ENCODE measurements at regions not wholly inside any gene's neighbourhood (a gene's known extent, or its start where the extent isn't known, plus 50 kb on each side); places are given as distances from the start of the nearest gene placed in this dataset.

DNA sequence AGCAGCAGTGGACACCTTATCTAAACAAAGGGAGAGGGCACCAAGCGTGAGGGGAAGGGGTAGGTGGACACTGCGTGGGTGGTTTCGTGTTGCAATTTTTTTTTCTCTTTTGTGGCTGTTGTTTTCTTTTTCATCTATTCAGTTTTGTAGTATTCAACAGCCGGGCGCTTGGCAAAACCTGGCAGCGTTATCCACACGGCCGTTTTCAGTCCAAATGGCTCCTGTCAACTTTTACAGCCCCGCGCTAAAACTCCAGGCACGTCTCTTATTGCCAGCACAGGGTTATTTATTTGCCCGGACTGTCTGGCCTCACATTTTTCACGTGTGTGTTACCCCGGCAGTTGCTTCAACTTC is 192.2 kb downstream of the BCOR start:
- DNase-seq (ENCODE audit: low spot score, unreplicated experiment): no peak
- H3K4me1 Mint-ChIP-seq (ENCODE audit: low read depth): peaks cover 20% of the 10 kb centered on the region
- H3K9me3 Mint-ChIP-seq (ENCODE audit: low read depth): no peaks in the 10 kb centered on the region
- no peaks in the 10 kb centered on the region for H3K36me3 Mint-ChIP-seq (ENCODE audit: insufficient read depth)
- TF ChIP-seq CTCF (IDR thresholded peaks at IDR 0.05; ENCODE audit: unreplicated experiment): no peak
- no peak overlapping the region for H3K27ac Mint-ChIP-seq
- peaks cover 31% of the 10 kb centered on the region for H3K27me3 Mint-ChIP-seq
- H3K4me3 Mint-ChIP-seq (ENCODE audit: low read depth): no peak overlapping the region

DNA sequence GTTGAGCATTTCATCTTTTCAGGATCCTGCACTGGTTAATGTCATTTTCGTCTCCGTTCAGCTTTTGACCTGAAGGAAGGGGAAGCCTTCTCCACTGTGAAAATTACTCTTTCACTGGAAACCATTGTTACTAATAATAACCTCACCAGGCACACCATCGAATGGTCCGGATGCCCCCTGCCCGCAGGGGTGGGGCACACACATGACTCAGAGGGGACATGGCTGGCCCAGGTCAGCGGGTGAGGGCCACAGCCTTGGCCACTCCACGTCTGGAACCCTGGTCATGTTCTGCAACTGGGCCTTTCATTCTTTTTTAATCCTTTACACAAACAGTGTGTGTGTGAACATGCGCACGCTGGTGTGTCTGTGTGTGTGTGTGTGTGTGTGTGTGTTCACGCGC is 191.8 kb downstream of the BCOR start:
- Mint-ChIP-seq H3K27ac (no peak overlapping the region), H3K27me3 (peaks cover 28% of the 10 kb centered on the region), H3K4me1 (ENCODE audit: low read depth) (peaks cover 20% of the 10 kb centered on the region), H3K36me3 (ENCODE audit: insufficient read depth) (no peaks in the 10 kb centered on the region), H3K9me3 (ENCODE audit: low read depth) (no peaks in the 10 kb centered on the region), H3K4me3 (ENCODE audit: low read depth) (no peak overlapping the region)
- DNase-seq (ENCODE audit: low spot score, unreplicated experiment): no peak
- TF ChIP-seq CTCF (IDR thresholded peaks at IDR 0.05; ENCODE audit: unreplicated experiment): no peak

- Mint-ChIP-seq H3K4me3 (ENCODE audit: low read depth) (no peak overlapping the region), H3K27me3 (peaks cover 22% of the 10 kb centered on the region), H3K27ac (no peak overlapping the region), H3K4me1 (ENCODE audit: low read depth) (peaks cover 20% of the 10 kb centered on the region), H3K36me3 (ENCODE audit: insufficient read depth) (no peaks in the 10 kb centered on the region), H3K9me3 (ENCODE audit: low read depth) (peaks cover 2% of the 10 kb centered on the region)
- no peak for DNase-seq (ENCODE audit: low spot score, unreplicated experiment)
- no peak for TF ChIP-seq CTCF (IDR thresholded peaks at IDR 0.05; ENCODE audit: unreplicated experiment)
Measured at GRCh38 chrX:39907964-39908661, 189.6 kb downstream of the BCOR start.

DNA sequence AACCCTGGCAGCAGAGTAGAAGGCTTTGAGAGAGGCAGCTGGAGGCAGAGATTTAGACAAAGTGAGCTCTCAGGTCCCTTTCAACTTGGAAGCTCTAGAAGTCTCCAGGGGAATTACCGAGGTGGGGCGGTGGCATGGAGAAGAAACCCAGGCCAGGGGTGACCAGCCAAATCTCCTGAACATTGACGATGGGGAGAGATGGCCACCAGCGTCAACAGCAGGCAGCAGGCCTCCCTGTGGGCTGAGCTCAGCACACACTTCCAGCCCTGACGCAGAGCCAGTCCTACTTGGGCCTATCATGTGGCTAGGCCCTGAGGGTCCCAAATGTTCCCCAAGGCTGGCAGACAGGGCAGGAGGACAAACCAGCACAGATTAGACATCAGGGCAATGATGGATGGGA is 187.8 kb downstream of the BCOR start:
- DNase-seq (ENCODE audit: low spot score, unreplicated experiment): no peak
- H3K36me3 Mint-ChIP-seq (ENCODE audit: insufficient read depth): no peaks in the 10 kb centered on the region
- peaks cover 2% of the 10 kb centered on the region for H3K9me3 Mint-ChIP-seq (ENCODE audit: low read depth)
- peaks cover 19% of the 10 kb centered on the region for H3K27me3 Mint-ChIP-seq
- no peak overlapping the region for H3K27ac Mint-ChIP-seq
- no peak overlapping the region for H3K4me3 Mint-ChIP-seq (ENCODE audit: low read depth)
- no peak for TF ChIP-seq CTCF (IDR thresholded peaks at IDR 0.05; ENCODE audit: unreplicated experiment)
- H3K4me1 Mint-ChIP-seq (ENCODE audit: low read depth): peaks cover 20% of the 10 kb centered on the region

GRCh38 chrX:39910651-39911050 is 187.1 kb downstream of the BCOR start:
- no peak for TF ChIP-seq CTCF (IDR thresholded peaks at IDR 0.05; ENCODE audit: unreplicated experiment)
- peaks cover 14% of the 10 kb centered on the region for H3K4me1 Mint-ChIP-seq (ENCODE audit: low read depth)
- H3K9me3 Mint-ChIP-seq (ENCODE audit: low read depth): peaks cover 2% of the 10 kb centered on the region
- peaks cover 16% of the 10 kb centered on the region for H3K27me3 Mint-ChIP-seq
- no peaks in the 10 kb centered on the region for H3K36me3 Mint-ChIP-seq (ENCODE audit: insufficient read depth)
- no peak for DNase-seq (ENCODE audit: low spot score, unreplicated experiment)
- no peak overlapping the region for H3K27ac Mint-ChIP-seq
- no peak overlapping the region for H3K4me3 Mint-ChIP-seq (ENCODE audit: low read depth)
